GM23338 (cell line): ENCODE measurements at regions not wholly inside any gene's neighbourhood (a gene's known extent, or its start where the extent isn't known, plus 50 kb on each side); places are given as distances from the start of the nearest gene placed in this dataset.

Experiments
- ATAC-seq: fragments of 200-7000 bp; cut with Tn5 transposase; 3 replicates; pipeline ENCODE4 v1.9.1; 2020
- DNase-seq: peaks from one replicate; pipeline ENCODE4 v3.0.0-alpha.2; 2015; ENCODE audit warnings: low spot score
- H2AFZ ChIP-seq: fragments of 200-600 bp; sonication (generic); 2 replicates; pipeline ENCODE4 v1.8.0; 2016; ENCODE audit warnings: antibody characterized with exemption, mild to moderate bottlenecking, moderate library complexity
- H3F3A ChIP-seq: fragments of 200-600 bp; sonication (generic); replicated peaks from 2 replicates; pipeline ENCODE4 v1.8.0; 2017; ENCODE audit warnings: antibody characterized with exemption, mixed run types, low read depth
- H3K27ac ChIP-seq: fragments of 200-600 bp; sonication (generic); 2 replicates; pipeline ENCODE4 v1.6.1; 2016; ENCODE audit warnings: low read depth
- H3K27me3 ChIP-seq: fragments of 200-600 bp; sonication (generic); 2 replicates; pipeline ENCODE4 v1.8.0; 2016; ENCODE audit warnings: mild to moderate bottlenecking, mixed run types, moderate library complexity; ENCODE audit not compliant: insufficient read depth
- H3K36me3 ChIP-seq: fragments of 200-600 bp; sonication (generic); 2 replicates; pipeline ENCODE4 v1.8.0; 2016; ENCODE audit warnings: mild to moderate bottlenecking; ENCODE audit not compliant: insufficient read depth
- H3K4me1 ChIP-seq: fragments of 200-600 bp; sonication (generic); 2 replicates; pipeline ENCODE4 v1.8.0; 2016; ENCODE audit warnings: mild to moderate bottlenecking, moderate library complexity; ENCODE audit not compliant: insufficient read depth
- H3K4me2 ChIP-seq: fragments of 200-600 bp; sonication (generic); 2 replicates; pipeline ENCODE4 v1.7.1; 2017; ENCODE audit warnings: mixed run types
- H3K4me3 ChIP-seq: fragments of 200-600 bp; sonication (generic); 2 replicates; pipeline ENCODE4 v1.6.1; 2016; ENCODE audit warnings: mixed run types
- H3K79me2 ChIP-seq: fragments of 200-600 bp; sonication (generic); replicated peaks from 2 replicates; pipeline ENCODE4 v1.8.0; 2017; ENCODE audit warnings: mild to moderate bottlenecking; ENCODE audit not compliant: insufficient read depth
- H3K9me2 ChIP-seq: fragments of 200-600 bp; sonication (generic); 2 replicates; pipeline ENCODE4 v1.8.0; 2017; ENCODE audit not compliant: insufficient read depth
- H4K20me1 ChIP-seq: fragments of 200-600 bp; sonication (generic); replicated peaks from 2 replicates; pipeline ENCODE4 v1.8.0; 2017; ENCODE audit warnings: mild to moderate bottlenecking; ENCODE audit not compliant: insufficient read depth
- H3K27ac Mint-ChIP-seq: 2 replicates; pipeline ENCODE4 v1.8.0; 2020; ENCODE audit warnings: inconsistent platforms, mild to moderate bottlenecking, moderate library complexity, mixed read lengths
- H3K27me3 Mint-ChIP-seq: 3 replicates; pipeline ENCODE4 v1.8.0; 2022; ENCODE audit warnings: low read depth, mild to moderate bottlenecking, moderate library complexity, mixed read lengths, inconsistent platforms; ENCODE audit not compliant: insufficient read depth, poor library complexity
- H3K36me3 Mint-ChIP-seq: 3 replicates; pipeline ENCODE4 v1.8.0; 2021; ENCODE audit warnings: low read depth, mild to moderate bottlenecking, inconsistent platforms, moderate library complexity, mixed read lengths
- H3K4me1 Mint-ChIP-seq: 3 replicates; pipeline ENCODE4 v1.8.0; 2020; ENCODE audit warnings: mild to moderate bottlenecking, inconsistent platforms, mixed read lengths
- H3K4me3 Mint-ChIP-seq: 3 replicates; pipeline ENCODE4 v1.8.0; 2021; ENCODE audit warnings: moderate library complexity, mild to moderate bottlenecking, inconsistent platforms, mixed read lengths
- H3K9me3 Mint-ChIP-seq: 3 replicates; pipeline ENCODE4 v1.8.0; 2020; ENCODE audit warnings: moderate library complexity, mild to moderate bottlenecking, inconsistent platforms, mixed read lengths
- CTCF ChIP-seq, 2 experiments: fragments of 200-600 bp in 1 of 2; sonication (generic) in 1 of 2; conservative IDR thresholded peaks; 2 replicates each; pipeline versions ENCODE4 v1.5.1 to v1.6.1; 2016 to 2017; ENCODE audit warnings: antibody characterized with exemption in 2 of 2, low read depth in 2 of 2, mild to moderate bottlenecking in 2 of 2, moderate library complexity in 1 of 2
- EZH2 ChIP-seq: fragments of 200-600 bp; sonication (generic); IDR thresholded peaks from one replicate; pipeline ENCODE4 v1.8.0; 2017; ENCODE audit warnings: antibody characterized with exemption, mild to moderate bottlenecking, low read depth; ENCODE audit not compliant: unreplicated experiment
- REST ChIP-seq: IDR thresholded peaks from one replicate; pipeline ENCODE4 v1.6.1; 2018; ENCODE audit warnings: antibody characterized with exemption; ENCODE audit not compliant: unreplicated experiment
- STAT1 ChIP-seq: IDR thresholded peaks from one replicate; pipeline ENCODE4 v1.6.1; 2016; ENCODE audit warnings: antibody characterized with exemption; ENCODE audit not compliant: unreplicated experiment
- ZNF114 ChIP-seq: fragments of 250-450 bp; sonication (Bioruptor Pico); IDR thresholded peaks from 2 replicates; pipeline ENCODE4 v1.5.0; 2020; ENCODE audit warnings: mild to moderate bottlenecking, moderate library complexity
- ZNF462 ChIP-seq: fragments of 250-450 bp; sonication (Bioruptor Pico); IDR thresholded peaks from 2 replicates; pipeline ENCODE4 v1.5.0; 2020; ENCODE audit warnings: mild to moderate bottlenecking, moderate library complexity

- TF ChIP-seq REST, result no peak
These were observed 80.6 kb downstream of the C16orf95 start (continued) for GRCh38 chr16:87236516-87237115.

GRCh38 chr16:87238361-87238715 lies 78.9 kb downstream of the C16orf95 start:
- DNase-seq (no peak), ATAC-seq (no peak)
- no peaks in the 10 kb centered on the region for H3K9me3 Mint-ChIP-seq
- Histone ChIP-seq H3K79me2 (no peaks in the 10 kb centered on the region), H2AFZ (no peak overlapping the region), H3F3A (no peaks in the 10 kb centered on the region), H3K27ac (no peak overlapping the region), H3K4me1 (peaks cover 8% of the 10 kb centered on the region), H3K36me3 (no peaks in the 10 kb centered on the region), H3K4me2 (no peak overlapping the region), H3K9me2 (no peaks in the 10 kb centered on the region), H3K27me3 (no peaks in the 10 kb centered on the region), H3K4me3 (no peak overlapping the region), H4K20me1 (no peaks in the 10 kb centered on the region)
- H3K27ac Mint-ChIP-seq, result no peak overlapping the region
- H3K36me3 Mint-ChIP-seq, result no peaks in the 10 kb centered on the region
- H3K4me3 Mint-ChIP-seq, result no peak overlapping the region
- no peak for TF ChIP-seq CTCF (conservative IDR thresholded peaks at IDR 0.05; ENCODE audit: low read depth in 2 of 2)
- TF ChIP-seq ZNF114 (CRISPR knock-in tag), result no peak
- no peak for TF ChIP-seq EZH2
- no peak for TF ChIP-seq STAT1
- peaks cover 7% of the 10 kb centered on the region for H3K27me3 Mint-ChIP-seq
- H3K4me1 Mint-ChIP-seq, result peaks cover 12% of the 10 kb centered on the region; the same call in 2 of the 3 replicates

GRCh38 chr16:87239545-87239944 lies 77.6 kb downstream of the C16orf95 start:
- Histone ChIP-seq H3K4me1 (peaks cover 13% of the 10 kb centered on the region), H3K36me3 (no peaks in the 10 kb centered on the region), H3K27ac (no peak overlapping the region), H3K9me2 (no peaks in the 10 kb centered on the region), H4K20me1 (no peaks in the 10 kb centered on the region), H2AFZ (no peak overlapping the region), H3F3A (no peaks in the 10 kb centered on the region), H3K27me3 (no peaks in the 10 kb centered on the region), H3K4me2 (no peak overlapping the region), H3K79me2 (no peaks in the 10 kb centered on the region), H3K4me3 (no peak overlapping the region)
- Mint-ChIP-seq H3K9me3 (no peaks in the 10 kb centered on the region), H3K4me1 (peaks cover 16% of the 10 kb centered on the region), H3K4me3 (no peak overlapping the region), H3K36me3 (no peaks in the 10 kb centered on the region), H3K27ac (no peak overlapping the region), H3K27me3 (peaks cover 6% of the 10 kb centered on the region)
- no peak for ATAC-seq
- no peak for DNase-seq
- TF ChIP-seq ZNF462 (no peak), ZNF114 (CRISPR knock-in tag) (no peak)
